22Rv1 (cell line): ENCODE measurements at regions not wholly inside any gene's neighbourhood (a gene's known extent, or its start where the extent isn't known, plus 50 kb on each side); places are given as distances from the start of the nearest gene placed in this dataset.

Experiments
- ZFX ChIP-seq: fragments of 450-650 bp; IDR thresholded peaks from 2 replicates; pipeline ENCODE4 v1.6.1; 2017; ENCODE audit warnings: antibody characterized with exemption, borderline replicate concordance
- TF ChIP-seq, protein P1 (sequence below): fragments of 450-650 bp; IDR thresholded peaks from 2 replicates; pipeline ENCODE4 v1.5.1; 2017; ENCODE audit warnings: mild to moderate bottlenecking

DNA sequence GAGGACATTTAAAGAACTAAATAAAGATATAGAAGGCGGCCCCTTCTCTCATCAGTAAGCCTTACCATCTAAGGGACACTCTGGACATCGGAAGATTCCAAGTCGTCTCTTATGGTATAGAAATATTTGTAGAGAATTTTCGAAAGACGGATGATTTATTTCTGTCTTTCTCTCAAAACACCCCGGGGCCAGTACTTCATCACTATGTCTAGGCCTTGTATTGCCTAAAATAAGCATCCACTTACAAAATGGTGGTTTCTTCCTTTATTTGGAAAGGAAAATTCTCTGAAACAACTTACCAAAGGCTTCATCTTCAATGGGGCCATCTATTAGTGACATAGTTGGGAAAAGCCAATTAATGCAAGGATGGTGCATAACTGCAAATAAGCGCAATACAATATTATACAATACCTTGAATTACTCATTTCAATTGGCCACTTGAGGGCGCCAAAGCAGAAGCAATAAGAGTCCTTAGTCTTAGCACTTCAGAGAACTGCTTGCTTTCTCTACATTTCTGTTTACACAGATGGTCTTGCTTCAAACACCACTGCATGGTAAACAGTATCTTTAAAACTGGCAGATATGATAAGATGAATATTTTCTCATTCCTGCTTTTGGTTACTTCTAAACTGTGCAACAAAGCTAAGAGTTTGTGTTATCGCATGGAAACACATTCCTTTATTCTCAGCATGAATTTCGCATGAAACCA, 113.2 kb downstream of the VIP start:
- TF ChIP-seq ZFX: no peak
- TF ChIP-seq, protein P1, sequence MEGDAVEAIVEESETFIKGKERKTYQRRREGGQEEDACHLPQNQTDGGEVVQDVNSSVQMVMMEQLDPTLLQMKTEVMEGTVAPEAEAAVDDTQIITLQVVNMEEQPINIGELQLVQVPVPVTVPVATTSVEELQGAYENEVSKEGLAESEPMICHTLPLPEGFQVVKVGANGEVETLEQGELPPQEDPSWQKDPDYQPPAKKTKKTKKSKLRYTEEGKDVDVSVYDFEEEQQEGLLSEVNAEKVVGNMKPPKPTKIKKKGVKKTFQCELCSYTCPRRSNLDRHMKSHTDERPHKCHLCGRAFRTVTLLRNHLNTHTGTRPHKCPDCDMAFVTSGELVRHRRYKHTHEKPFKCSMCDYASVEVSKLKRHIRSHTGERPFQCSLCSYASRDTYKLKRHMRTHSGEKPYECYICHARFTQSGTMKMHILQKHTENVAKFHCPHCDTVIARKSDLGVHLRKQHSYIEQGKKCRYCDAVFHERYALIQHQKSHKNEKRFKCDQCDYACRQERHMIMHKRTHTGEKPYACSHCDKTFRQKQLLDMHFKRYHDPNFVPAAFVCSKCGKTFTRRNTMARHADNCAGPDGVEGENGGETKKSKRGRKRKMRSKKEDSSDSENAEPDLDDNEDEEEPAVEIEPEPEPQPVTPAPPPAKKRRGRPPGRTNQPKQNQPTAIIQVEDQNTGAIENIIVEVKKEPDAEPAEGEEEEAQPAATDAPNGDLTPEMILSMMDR: peak; percentile 83
